AG08395 (cell line): ENCODE measurements at regions not wholly inside any gene's neighbourhood (a gene's known extent, or its start where the extent isn't known, plus 50 kb on each side); places are given as distances from the start of the nearest gene placed in this dataset.
A peak's percentile ranks its signal among the peaks of the same experiment; 100 is the strongest.
"Not testable (repeated sequence)": the region's sequence is repeated elsewhere in the genome, so short reads cannot be mapped to it uniquely, and the experiment has no call there.

Experiments used
- DNase-seq: peaks from one replicate; pipeline ENCODE4 v3.0.0; 2012; ENCODE audit warnings: mixed read lengths, low spot score

GRCh38 chr13:22837980-22838647 is 342.7 kb upstream of the SGCG start:
- DNase-seq, result peak; percentile 5

GRCh38 chr13:22839603-22840530 is 340.9 kb upstream of the SGCG start:
- no peak for DNase-seq

GRCh38 chr13:22846551-22846950 is 334.2 kb upstream of the SGCG start:
- no peak for DNase-seq

- DNase-seq, result no peak
Measured at GRCh38 chr13:22848539-22849052, 332.2 kb upstream of the SGCG start.

GRCh38 chr13:22855926-22856325 is 324.9 kb upstream of the SGCG start:
- no peak for DNase-seq

- not testable (repeated sequence) for DNase-seq
Measured at GRCh38 chr13:22858980-22859379, 321.8 kb upstream of the SGCG start.

GRCh38 chr13:22859411-22859810 is 321.4 kb upstream of the SGCG start:
- not testable (repeated sequence) for DNase-seq

GRCh38 chr13:22861958-22862466 is 318.8 kb upstream of the SGCG start:
- no peak for DNase-seq

- DNase-seq, result no peak
Measured at GRCh38 chr13:22862478-22862877, 318.3 kb upstream of the SGCG start.

GRCh38 chr13:22866221-22866620 is 314.6 kb upstream of the SGCG start:
- no peak for DNase-seq

- DNase-seq, result no peak
Measured at GRCh38 chr13:22871231-22871630, 309.5 kb upstream of the SGCG start.

- DNase-seq, result no peak
Measured at GRCh38 chr13:22874839-22875238, 305.9 kb upstream of the SGCG start.

- DNase-seq, result no peak
Measured at GRCh38 chr13:22877421-22877820, 303.4 kb upstream of the SGCG start.

GRCh38 chr13:22880741-22881720 is 299.7 kb upstream of the SGCG start:
- no peak for DNase-seq

- DNase-seq, result not testable (repeated sequence)
Measured at GRCh38 chr13:22881721-22882608, 298.8 kb upstream of the SGCG start.

GRCh38 chr13:22883262-22883840 is 297.4 kb upstream of the SGCG start:
- DNase-seq, result no peak

- no peak for DNase-seq
Measured at GRCh38 chr13:22883956-22884355, 296.8 kb upstream of the SGCG start.

GRCh38 chr13:22886061-22886460 is 294.7 kb upstream of the SGCG start:
- DNase-seq, result not testable (repeated sequence)

GRCh38 chr13:22889376-22889775 is 291.4 kb upstream of the SGCG start:
- DNase-seq, result not testable (repeated sequence)

GRCh38 chr13:22893204-22893603 is 287.6 kb upstream of the SGCG start:
- no peak for DNase-seq
